OCI-LY1 (cell line): ENCODE measurements at regions not wholly inside any gene's neighbourhood (a gene's known extent, or its start where the extent isn't known, plus 50 kb on each side); places are given as distances from the start of the nearest gene placed in this dataset.
"Not testable (repeated sequence)": the region's sequence is repeated elsewhere in the genome, so short reads cannot be mapped to it uniquely, and the experiment has no call there.

Experiments used
- EZH2 ChIP-seq: fragments of 200-600 bp; sonication (generic), shearing (Covaris generic); IDR thresholded peaks from 2 replicates; pipeline ENCODE4 v1.8.0; 2017; ENCODE audit warnings: borderline replicate concordance, mixed run types, mild to moderate bottlenecking, antibody characterized with exemption, low read length, moderate library complexity, mixed read lengths
- TF ChIP-seq, protein P1 (sequence below): fragments of 200-600 bp; sonication (generic), shearing (Covaris generic); IDR thresholded peaks from 2 replicates; pipeline ENCODE4 v1.5.1; 2017; ENCODE audit warnings: mild to moderate bottlenecking, antibody characterized with exemption, low read length, moderate library complexity, mixed read lengths

DNA sequence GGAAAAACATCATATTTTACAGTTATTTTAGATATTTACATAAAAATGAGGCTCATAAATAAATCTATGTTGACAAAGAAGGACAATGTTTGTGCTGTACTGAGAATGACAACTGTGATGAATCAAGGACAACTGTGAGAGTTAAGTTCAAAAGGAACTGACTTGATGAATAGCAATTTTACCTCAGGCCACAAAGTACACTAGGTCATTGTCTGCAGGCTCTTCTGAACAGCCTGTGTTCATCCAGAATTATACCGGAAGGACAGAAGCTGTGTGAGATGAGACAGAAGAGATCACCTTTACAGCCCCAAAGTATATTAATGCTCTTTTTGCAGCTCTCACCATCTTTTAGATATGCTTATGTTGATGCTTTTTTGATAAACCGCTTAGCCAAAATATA lies 2375.5 kb upstream of the PCDH20 start:
- not testable (repeated sequence) for TF ChIP-seq EZH2
- TF ChIP-seq, protein P1, sequence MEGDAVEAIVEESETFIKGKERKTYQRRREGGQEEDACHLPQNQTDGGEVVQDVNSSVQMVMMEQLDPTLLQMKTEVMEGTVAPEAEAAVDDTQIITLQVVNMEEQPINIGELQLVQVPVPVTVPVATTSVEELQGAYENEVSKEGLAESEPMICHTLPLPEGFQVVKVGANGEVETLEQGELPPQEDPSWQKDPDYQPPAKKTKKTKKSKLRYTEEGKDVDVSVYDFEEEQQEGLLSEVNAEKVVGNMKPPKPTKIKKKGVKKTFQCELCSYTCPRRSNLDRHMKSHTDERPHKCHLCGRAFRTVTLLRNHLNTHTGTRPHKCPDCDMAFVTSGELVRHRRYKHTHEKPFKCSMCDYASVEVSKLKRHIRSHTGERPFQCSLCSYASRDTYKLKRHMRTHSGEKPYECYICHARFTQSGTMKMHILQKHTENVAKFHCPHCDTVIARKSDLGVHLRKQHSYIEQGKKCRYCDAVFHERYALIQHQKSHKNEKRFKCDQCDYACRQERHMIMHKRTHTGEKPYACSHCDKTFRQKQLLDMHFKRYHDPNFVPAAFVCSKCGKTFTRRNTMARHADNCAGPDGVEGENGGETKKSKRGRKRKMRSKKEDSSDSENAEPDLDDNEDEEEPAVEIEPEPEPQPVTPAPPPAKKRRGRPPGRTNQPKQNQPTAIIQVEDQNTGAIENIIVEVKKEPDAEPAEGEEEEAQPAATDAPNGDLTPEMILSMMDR = not testable (repeated sequence)
